B cell (primary cell): ENCODE measurements at regions not wholly inside any gene's neighbourhood (a gene's known extent, or its start where the extent isn't known, plus 50 kb on each side); places are given as distances from the start of the nearest gene placed in this dataset.
"Not testable (repeated sequence)": the region's sequence is repeated elsewhere in the genome, so short reads cannot be mapped to it uniquely, and the experiment has no call there.

Experiments
- ATAC-seq: fragments of 200-7000 bp; cut with Tn5 transposase; one replicate; pipeline ENCODE4 v1.10.0; 2021; ENCODE audit warnings: low read depth, mild to moderate bottlenecking, moderate number of reproducible peaks, moderate library complexity
- CTCF ChIA-PET: fragments of 350-600 bp; sonication (Branson Sonifier 250); formaldehyde crosslinking; loops from one replicate; lab custom pipeline; 2021; ENCODE audit warnings: antibody characterized with exemption, inconsistent platforms; lab: Charles Lee
- POLR2A ChIA-PET: fragments of 350-600 bp; sonication (Branson Sonifier 250); formaldehyde crosslinking; loops from one replicate; lab custom pipeline; 2021; ENCODE audit warnings: antibody characterized with exemption; lab: Charles Lee
- DNase-seq: peaks from one replicate; pipeline ENCODE4 v3.0.0; 2013
- H2AFZ ChIP-seq: 2 replicates; pipeline ENCODE4 v1.6.1; 2012; ENCODE audit warnings: mild to moderate bottlenecking, low read depth, low read length; ENCODE audit not compliant: insufficient read depth, poor library complexity, severe bottlenecking
- H3K27ac ChIP-seq, 2 donors: 1 replicate in 1 of 2; 2 replicates in 1 of 2; pipeline ENCODE4 v1.5.1; 2012 to 2013; ENCODE audit warnings: low read length in 2 of 2, mild to moderate bottlenecking in 2 of 2, moderate library complexity in 1 of 2
- H3K27me3 ChIP-seq, 4 experiments: fragments of 200-600 bp in 1 of 4; sonication (generic) in 1 of 4; replicated peaks in 1 of 4; 1 replicate in 2 of 4; 2 replicates in 2 of 4; pipeline versions ENCODE4 v1.6.1 to v1.7.0; 2013 to 2016; ENCODE audit warnings: low read length in 3 of 4, mild to moderate bottlenecking in 2 of 4, mixed read lengths in 1 of 4, moderate library complexity in 1 of 4; ENCODE audit not compliant: insufficient read depth in 4 of 4, control insufficient read depth in 3 of 4; ENCODE audit errors: control extremely low read depth in 1 of 4
- H3K36me3 ChIP-seq, 2 experiments: replicated peaks in 1 of 2; 1 replicate in 1 of 2; 2 replicates in 1 of 2; pipeline versions ENCODE4 v1.6.1 to v1.7.1; 2013; ENCODE audit warnings: low read length in 1 of 2; ENCODE audit not compliant: insufficient read depth in 2 of 2, control insufficient read depth in 1 of 2; ENCODE audit errors: control extremely low read depth in 1 of 2, extremely low read depth in 1 of 2
- H3K4me1 ChIP-seq, 2 donors: fragments of 200-600 bp in 1 of 2; sonication (generic) in 1 of 2; 1 replicate in 1 of 2; 2 replicates in 1 of 2; pipeline versions ENCODE4 v1.5.1 to v1.6.1; 2013 to 2017; ENCODE audit warnings: low read length in 2 of 2; ENCODE audit not compliant: control insufficient read depth in 2 of 2, insufficient read depth in 2 of 2
- H3K4me2 ChIP-seq: replicated peaks from 2 replicates; pipeline ENCODE3; 2012; ENCODE audit warnings: mild to moderate bottlenecking, low read depth, low read length; ENCODE audit not compliant: poor library complexity, severe bottlenecking
- H3K4me3 ChIP-seq, 5 experiments: fragments of 200-600 bp in 1 of 5; sonication (generic) in 1 of 5; 1 replicate in 3 of 5; 2 replicates in 2 of 5; pipeline versions ENCODE4 v1.5.1 to v1.7.0; 2011 to 2016; ENCODE audit warnings: low read length in 4 of 5, mild to moderate bottlenecking in 4 of 5, low read depth in 2 of 5, control low read depth in 1 of 5, moderate library complexity in 1 of 5; ENCODE audit not compliant: insufficient read depth in 1 of 5; ENCODE audit errors: control extremely low read depth in 1 of 5, extremely low read depth in 1 of 5
- H3K79me2 ChIP-seq: fragments of 200-600 bp; sonication (generic); one replicate; pipeline ENCODE4 v1.6.0; 2016; ENCODE audit warnings: low read length; ENCODE audit not compliant: control insufficient read depth, insufficient read depth
- H3K9ac ChIP-seq: fragments of 200-600 bp; sonication (generic); 2 replicates; pipeline ENCODE4 v1.6.1; 2017; ENCODE audit warnings: mild to moderate bottlenecking, low read length, moderate library complexity
- H3K9me3 ChIP-seq, 3 donors: one replicate each; pipeline versions ENCODE4 v1.6.1 to v1.7.1; 2013; ENCODE audit warnings: low read length in 2 of 3; ENCODE audit not compliant: control insufficient read depth in 2 of 3, insufficient read depth in 1 of 3; ENCODE audit errors: control extremely low read depth in 1 of 3
- H4K20me1 ChIP-seq: 2 replicates; pipeline ENCODE4 v1.6.0; 2012; ENCODE audit warnings: mild to moderate bottlenecking, low read length; ENCODE audit not compliant: insufficient read depth, control insufficient read depth, poor library complexity, severe bottlenecking
- H3K27ac Mint-ChIP-seq: one replicate; pipeline ENCODE4 v1.8.0; 2021; ENCODE audit warnings: mixed read lengths
- H3K27me3 Mint-ChIP-seq: one replicate; pipeline ENCODE4 v1.8.0; 2021; ENCODE audit warnings: mixed read lengths
- H3K4me1 Mint-ChIP-seq: one replicate; pipeline ENCODE4 v1.8.0; 2021; ENCODE audit warnings: mixed read lengths
- H3K4me3 Mint-ChIP-seq: one replicate; pipeline ENCODE4 v1.8.0; 2021; ENCODE audit warnings: mixed read lengths
- H3K9me3 Mint-ChIP-seq: one replicate; pipeline ENCODE4 v1.8.0; 2022; ENCODE audit warnings: mixed read lengths; ENCODE audit not compliant: insufficient read depth
- CTCF ChIP-seq: fragments of 200-600 bp; IDR thresholded peaks from one replicate; pipeline ENCODE4 v1.8.0; 2022; ENCODE audit warnings: antibody characterized with exemption, mild to moderate bottlenecking
- EZH2 ChIP-seq: IDR thresholded peaks from 2 replicates; pipeline ENCODE4 v1.6.1; 2012; ENCODE audit warnings: borderline replicate concordance, low read depth, mild to moderate bottlenecking, moderate library complexity, low read length; ENCODE audit not compliant: insufficient read depth, poor library complexity, severe bottlenecking
- WGBS: methylation state at CpG from one replicate; pipeline ENCODE4 v1.1.5; 2013; ENCODE audit warnings: missing lambda C conversion rate; ENCODE audit not compliant: insufficient coverage; 5-methylcytosine and 5-hydroxymethylcytosine counted together
- intact Hi-C: fragments of 100-400 bp; cut with micrococcal nuclease; formaldehyde crosslinking; loops from one replicate; pipeline ENCODE4 v1.10.0; 2022

GRCh38 chr21:33149181-33149580 is 79.2 kb downstream of the OLIG1 start:
- Histone ChIP-seq H3K79me2 (no peaks in the 10 kb centered on the region), H3K36me3 (no peaks in the 10 kb centered on the region), H3K4me2 (no peak overlapping the region), H3K4me3 (no peak overlapping the region), H4K20me1 (no peaks in the 10 kb centered on the region), H3K9me3 (peaks cover 0 to 4% (median 0%) of the 10 kb centered on the region in 3 donors), H3K4me1 (no peaks in the 10 kb centered on the region), H3K9ac (no peak overlapping the region), H2AFZ (no peak overlapping the region), H3K27me3 (peaks cover 0 to 30% (median 1%) of the 10 kb centered on the region in 4 experiments), H3K27ac (no peak overlapping the region)
- Mint-ChIP-seq H3K4me3 (no peak overlapping the region), H3K4me1 (peaks cover 5% of the 10 kb centered on the region), H3K9me3 (no peaks in the 10 kb centered on the region), H3K27ac (no peak overlapping the region), H3K27me3 (peaks cover 62% of the 10 kb centered on the region)
- DNase-seq = no peak
- CTCF ChIA-PET = no interaction called here
- intact Hi-C loops = no loop called here
- no peak for TF ChIP-seq EZH2
- TF ChIP-seq CTCF = no peak
- ATAC-seq = no peak
- WGBS = 87% methylated on average over 8 of the region's 11 CpGs
- POLR2A ChIA-PET = no interaction called here

- H4K20me1 ChIP-seq, H3K4me3 Mint-ChIP-seq, H3K4me2 ChIP-seq, H3K36me3 ChIP-seq, H3K79me2 ChIP-seq, DNase-seq, H2AFZ ChIP-seq, CTCF ChIA-PET, H3K9me3 Mint-ChIP-seq, H3K4me1 Mint-ChIP-seq, H3K4me1 ChIP-seq, H3K4me3 ChIP-seq, H3K27ac Mint-ChIP-seq, POLR2A ChIA-PET, H3K9me3 ChIP-seq, ATAC-seq, intact Hi-C loops, H3K9ac ChIP-seq, H3K27ac ChIP-seq: not testable (repeated sequence)
- 71% methylated on average over 1 of the region's 3 CpGs for WGBS
- peaks cover 0 to 25% (median 4%) of the 10 kb centered on the region in 4 experiments for H3K27me3 ChIP-seq
- H3K27me3 Mint-ChIP-seq = peaks cover 56% of the 10 kb centered on the region
Observed at GRCh38 chr21:33150968-33151367, 78.8 kb upstream of the IFNAR2 start.
